Smooth muscle cell of the brain vasculature (primary cell): ENCODE measurements at regions not wholly inside any gene's neighbourhood (a gene's known extent, or its start where the extent isn't known, plus 50 kb on each side); places are given as distances from the start of the nearest gene placed in this dataset.
A peak's percentile ranks its signal among the peaks of the same experiment; 100 is the strongest.

ENCODE experiments used
- DNase-seq: peaks from one replicate; pipeline ENCODE4 v3.0.0-alpha.2; 2012; ENCODE audit warnings: low read depth, low spot score

DNA sequence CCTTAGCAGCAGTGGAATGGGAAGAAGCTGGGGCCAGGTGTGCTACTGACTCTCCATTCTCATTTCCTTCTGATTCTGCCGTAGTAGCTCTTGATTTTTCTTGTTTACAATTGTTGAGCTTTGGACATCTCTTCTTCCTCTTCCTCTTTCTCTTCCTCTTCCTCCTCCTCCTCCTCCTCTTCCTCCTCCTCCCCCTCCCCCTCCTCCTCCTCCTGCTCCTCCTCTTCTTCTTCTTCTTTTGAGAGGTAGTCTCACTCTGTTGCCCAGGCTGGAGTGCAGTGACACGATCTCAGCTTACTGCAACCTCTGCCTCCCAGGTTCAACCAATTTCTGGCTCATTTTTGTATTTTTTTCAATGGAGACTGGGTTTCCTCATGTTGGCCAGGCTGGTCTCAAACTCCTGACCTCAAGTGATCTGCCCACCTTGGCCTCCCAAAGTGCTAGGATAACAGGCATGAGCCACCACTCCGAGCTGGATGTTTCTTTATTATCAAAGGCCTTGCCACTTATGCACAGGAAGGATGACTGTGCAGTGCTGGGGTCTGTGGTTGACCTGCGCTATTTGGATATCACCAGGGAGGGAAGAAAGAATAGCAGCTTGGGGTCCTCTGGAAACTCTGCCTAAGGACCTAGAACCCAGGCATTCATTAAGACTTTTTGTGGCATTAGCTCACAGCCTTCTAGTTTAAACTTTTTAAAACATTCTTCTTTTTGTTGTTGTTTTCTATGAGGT is 127.8 kb upstream of the KCNJ16 start:
- DNase-seq = peak; percentile 65

DNA sequence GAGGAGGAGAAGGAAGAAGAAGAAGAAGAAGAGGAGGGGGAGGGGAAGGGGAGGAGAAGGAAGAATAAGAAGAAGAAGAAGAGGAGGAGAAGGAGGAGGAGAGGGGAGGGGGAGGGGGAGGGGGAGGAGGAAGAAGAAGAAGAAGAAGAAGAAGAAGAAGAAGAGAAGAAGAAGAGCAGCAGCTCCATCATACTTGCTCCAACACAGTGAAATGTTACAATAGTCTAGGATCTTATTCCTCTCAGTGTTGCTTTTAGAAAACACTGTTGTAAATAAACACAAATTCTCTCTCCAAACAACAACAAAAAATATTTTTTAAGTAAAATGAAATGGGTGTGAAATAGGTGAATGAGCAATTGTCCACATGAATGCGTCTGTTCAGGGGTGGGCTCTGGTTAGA is 126.6 kb upstream of the KCNJ16 start:
- no peak for DNase-seq

DNA sequence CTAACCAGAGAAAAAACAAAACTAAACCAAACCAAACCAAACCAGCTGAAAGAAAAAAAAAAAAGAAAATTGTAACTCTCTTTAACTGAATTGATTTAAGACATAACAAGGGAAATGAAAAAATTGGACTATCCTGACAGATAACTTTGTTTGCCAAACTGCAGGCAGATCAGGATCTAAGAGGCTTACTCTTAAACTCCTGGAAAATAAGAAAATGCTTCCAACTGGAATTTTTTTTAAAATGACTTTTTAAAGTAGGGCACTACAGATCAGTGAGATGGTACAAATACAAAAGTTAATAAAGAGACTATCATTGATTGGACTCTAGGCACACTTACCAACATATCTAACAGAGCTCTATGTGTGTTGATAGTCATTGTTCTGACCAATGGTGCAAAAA is 125.5 kb upstream of the KCNJ16 start:
- no peak for DNase-seq

DNA sequence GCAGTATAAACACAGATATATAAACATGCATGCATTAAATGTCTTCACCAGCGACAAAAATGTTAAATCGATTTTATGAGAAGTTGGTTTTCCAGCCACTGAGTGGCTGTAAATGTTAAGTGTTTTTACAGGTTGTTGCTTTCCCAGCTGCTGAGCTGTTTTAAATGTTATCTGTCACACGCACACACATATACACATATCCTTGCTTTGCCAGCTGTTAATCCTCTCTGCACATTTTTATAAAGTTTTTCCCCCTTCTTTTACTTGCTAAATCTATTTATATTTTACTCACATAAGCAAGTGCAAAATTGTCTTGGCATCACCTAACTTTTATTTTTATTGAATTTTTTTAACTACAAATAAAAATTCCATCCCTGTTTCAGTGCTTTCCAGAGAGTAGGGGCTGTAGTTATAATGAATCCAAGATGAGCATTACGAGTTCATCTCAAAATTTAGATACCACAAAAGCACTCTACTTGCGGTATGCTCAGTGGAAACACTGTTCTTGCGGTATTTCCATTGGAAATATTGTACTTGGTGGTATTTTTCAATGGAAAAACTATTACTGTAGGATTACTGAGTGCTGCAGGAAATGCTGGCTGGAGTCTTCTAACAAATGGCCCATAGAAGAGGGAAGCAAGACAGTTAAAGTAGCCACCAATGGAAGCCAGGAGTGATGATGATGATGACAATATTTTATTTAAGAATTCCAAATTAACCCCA is 124.9 kb upstream of the KCNJ16 start:
- DNase-seq = no peak

DNA sequence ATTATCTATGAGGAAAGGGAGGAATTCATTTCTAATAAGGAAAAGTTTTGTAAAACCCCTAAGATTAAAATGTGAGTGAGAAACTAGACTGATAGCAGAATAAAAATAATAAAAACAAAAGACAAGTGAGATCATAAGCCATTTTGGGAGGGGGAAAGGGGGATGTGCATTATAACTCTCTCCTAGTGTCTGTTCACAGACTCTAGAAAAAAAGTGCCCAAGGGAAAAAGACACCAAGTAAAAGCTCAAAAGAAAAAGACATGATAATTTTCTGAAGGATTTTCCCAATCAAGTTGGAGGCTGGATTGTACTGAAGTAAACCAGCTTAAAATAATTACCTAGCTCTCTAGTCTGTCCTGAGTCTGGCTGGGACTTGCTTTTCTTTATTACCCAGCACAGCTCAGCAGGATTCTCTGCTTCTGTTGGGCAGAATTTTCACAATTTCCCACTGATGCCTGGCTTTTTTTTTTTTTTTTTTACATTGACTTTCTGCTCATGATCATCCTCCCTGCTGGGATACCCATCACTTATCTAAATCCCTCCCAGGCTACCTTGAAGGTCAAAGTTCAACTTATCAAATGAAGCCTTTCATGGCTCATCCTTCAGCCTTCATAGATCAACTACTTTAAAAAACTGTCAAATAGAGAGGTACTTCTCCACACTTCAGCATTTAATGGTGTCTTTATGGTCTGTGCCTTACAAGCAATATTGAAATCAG is 124.2 kb upstream of the KCNJ16 start:
- no peak for DNase-seq

DNA sequence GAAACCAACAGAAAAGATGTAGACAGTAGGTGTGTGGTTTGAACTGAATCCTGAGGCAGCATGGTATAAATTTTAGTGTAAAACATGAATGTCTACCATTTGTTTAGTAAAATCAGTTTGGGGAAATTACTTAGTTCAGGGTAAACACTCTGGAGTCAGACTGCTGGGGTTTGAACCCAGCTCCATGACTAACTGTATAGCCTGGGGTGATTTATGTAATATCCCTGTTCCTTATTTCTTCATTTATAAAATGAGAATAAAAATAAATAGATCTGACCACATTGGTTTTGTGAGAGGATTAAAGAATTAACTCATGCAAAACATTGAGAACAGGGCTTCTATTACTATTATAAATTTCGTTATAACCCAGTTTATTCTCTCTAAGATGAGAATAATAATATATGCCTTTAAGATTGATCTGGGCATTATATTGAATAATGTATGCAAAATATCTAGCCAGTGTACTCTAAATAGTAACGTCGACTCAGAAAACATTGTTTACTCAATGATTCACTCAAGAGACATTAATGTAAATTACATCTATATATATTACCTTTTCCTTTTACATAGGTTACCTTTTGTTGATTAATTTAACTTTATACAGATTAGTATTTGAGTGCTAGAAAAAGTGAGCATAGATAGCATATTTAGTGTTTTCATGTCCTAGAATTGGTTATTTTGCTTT is 120.6 kb upstream of the KCNJ16 start:
- DNase-seq = no peak

DNA sequence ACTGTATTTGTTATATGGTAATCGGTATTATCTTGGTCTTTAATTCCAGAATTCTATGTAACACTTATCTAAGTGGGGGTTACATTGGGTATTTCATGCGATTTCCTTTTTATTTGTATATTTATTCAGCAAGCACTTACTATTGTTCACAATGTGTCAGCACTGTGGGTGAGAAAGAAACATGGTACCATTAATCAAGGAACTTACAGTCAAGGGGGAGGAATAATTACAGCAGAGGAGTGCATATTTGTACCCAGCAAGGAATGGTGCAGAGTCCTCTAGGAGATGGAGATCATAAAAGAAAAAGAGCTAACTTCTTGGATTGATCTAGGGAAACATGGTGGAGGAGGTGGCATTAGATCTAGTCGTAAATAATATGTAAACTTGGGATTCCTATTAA is 117.0 kb upstream of the KCNJ16 start:
- no peak for DNase-seq

DNA sequence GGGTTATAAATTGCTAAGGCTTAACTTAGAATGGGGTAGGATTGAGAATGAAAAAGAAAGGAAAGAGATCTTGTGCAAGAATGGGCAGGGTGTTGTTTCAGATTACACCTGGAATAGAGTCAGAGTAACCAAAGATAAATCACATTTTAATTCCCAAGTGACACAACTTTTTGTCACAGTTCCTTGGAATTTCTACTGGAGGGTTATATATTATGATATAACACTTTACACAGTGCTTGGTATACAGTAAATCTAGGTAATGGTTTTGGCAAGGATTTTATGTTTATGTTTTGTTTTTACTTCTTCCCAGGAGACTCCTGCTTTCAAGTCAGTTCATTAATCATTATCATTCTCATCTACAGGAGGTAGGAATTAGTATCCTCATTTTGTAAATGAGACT is 115.7 kb upstream of the KCNJ16 start:
- no peak for DNase-seq

DNA sequence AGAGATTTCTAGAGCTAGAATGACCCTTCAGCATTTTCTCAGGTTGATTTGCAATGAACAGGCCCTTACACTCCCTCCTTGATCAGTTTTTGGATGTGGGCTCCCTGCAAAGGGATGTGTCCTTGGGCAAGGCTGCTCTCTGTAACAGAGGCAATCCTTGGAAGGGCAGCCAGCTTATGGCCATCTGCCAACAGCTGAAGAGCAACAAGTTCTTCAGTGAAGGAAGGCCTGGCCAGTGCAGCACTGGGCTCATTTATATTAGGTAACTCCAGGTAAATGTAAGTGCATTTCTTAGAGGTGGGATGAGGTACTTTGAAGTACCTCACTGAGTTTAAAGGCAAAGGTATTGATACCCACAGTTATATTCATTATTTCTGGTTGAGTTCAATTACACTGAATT is 114.3 kb upstream of the KCNJ16 start:
- no peak for DNase-seq

DNA sequence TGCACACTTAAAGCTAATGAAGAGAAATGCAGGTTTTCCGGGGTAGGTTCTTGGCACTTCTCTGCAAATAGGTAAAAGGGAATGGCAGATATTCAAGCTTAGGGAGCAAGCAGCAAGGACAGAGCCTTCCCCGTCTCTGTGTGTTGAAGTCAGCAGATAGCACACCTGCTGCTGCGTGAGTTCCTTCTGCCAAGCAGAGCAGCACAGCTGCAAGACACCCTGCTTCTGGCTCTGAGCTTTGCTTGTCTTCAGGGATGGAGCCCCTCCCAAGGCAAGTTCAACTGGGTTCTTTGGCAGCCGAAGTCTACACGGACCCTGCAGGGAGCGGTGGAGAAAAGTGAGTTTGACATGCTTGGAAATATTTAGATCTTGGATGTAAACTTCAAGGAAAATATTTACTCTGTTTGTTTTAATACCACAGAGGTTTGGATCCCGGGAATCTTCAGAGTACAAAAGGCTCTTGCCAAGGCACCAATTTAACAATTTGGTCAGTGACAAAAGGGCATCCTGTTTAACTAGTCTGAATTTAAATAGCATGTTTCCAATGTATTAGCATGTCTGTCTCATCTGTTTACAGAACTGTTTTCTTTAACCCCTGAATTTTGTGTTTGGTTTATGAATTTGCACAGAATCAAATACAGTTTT is 113.4 kb upstream of the KCNJ16 start:
- peak; percentile 81 for DNase-seq

DNA sequence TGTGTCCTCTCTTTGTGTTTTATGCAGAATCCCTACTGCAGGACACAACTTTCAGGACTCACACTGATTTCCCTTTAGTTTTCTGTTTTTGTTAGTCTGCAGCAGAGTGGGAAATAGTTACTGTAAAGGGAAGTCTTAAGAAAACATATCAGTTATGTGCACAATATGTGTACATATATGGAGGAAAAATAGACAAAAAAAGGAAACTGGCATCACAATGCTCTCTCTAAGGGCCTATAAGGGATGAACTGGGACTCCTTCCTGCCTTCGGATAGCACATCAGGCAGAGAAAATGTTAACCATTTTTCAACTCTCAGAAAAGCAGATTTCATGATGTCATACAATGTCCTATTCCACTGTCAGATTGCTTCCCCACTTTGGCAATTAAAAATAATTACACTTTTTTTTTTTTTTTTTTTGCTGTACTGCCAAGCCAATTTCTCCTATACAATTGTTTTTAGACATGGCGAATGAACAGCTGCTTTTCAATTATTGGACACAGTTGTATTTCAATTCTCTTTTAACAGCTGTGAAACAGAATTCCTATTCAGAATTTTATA is 112.5 kb upstream of the KCNJ16 start:
- no peak for DNase-seq

DNA sequence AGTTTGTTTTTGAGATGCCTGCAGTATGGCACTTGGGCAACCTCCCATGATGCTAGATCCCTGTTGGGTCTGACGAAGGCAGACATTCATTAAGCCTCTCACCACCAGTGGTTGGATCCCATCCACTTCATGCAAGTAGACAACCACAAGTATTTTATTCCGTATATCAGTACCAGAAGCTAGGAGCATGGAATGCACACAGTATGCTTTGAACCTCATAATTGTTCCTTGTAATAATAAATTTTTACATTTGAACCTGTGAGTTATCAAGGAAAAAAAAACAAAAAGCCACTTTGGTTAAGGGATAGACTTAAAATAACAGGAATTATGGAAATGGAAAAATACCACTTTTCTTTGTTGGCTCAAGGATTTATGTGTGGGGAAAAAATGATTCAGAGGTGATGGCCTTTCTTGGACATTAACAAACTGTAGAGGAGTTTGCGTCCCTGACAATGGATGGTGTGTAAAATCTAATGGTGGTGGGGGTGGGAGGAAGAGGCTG is 107.1 kb upstream of the KCNJ16 start:
- DNase-seq = peak; percentile 84

DNA sequence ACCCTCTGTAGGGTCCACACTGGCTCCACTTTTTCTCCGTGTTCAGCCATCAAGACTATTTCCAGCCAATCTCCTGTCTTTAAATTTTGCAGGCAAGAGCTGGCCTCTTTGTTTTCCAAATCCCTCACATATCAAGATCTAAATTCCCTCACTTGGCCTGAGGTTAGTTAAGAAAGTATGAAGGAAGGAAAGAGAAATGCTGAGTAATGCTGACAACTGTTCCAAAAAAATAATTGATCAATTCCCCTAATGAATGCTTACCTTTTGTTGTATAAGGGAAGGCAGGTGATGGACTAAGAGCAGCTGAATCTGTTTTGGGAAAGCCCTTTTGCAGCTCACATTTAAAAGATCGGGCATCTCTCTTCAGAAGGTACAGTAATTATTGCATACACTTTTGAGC is 105.1 kb upstream of the KCNJ16 start:
- no peak for DNase-seq

DNA sequence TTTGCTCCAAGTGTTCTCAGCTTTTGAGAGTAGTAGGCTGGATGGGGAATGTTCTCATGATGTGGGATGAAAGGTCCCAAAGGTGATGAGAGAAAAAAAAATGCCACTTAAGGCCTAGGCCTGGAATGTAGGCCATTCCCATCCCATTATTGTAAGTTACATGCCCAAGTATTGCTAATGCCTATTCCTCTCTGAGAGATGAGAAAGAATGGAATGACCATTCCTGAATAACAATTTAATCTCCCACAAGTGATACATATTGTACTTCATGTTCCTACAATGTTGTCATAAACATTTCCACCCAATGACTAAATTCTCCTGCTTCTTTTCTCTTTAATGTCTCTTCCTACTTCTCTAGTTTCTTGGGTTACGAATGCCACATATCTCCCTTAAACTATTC is 102.8 kb upstream of the KCNJ16 start:
- DNase-seq = no peak

DNA sequence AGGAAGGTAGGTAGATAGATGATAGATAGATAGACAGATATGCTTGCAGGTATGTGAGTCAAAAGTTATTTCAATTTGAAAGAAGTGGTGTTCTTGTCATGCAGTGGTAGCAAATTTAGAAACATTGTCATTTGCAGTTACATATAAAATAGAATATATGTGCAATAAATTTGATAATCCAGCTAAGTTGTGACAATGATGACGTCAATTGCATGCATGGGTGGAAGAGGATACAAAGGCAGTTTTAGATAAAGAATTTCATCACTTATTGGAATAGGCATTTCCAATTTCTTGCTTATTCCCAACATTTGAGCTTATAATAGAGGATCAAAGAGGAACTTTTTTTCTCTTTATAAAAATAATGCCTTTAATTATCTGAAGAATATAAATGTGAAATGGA is 99.2 kb upstream of the KCNJ16 start:
- DNase-seq = no peak

DNA sequence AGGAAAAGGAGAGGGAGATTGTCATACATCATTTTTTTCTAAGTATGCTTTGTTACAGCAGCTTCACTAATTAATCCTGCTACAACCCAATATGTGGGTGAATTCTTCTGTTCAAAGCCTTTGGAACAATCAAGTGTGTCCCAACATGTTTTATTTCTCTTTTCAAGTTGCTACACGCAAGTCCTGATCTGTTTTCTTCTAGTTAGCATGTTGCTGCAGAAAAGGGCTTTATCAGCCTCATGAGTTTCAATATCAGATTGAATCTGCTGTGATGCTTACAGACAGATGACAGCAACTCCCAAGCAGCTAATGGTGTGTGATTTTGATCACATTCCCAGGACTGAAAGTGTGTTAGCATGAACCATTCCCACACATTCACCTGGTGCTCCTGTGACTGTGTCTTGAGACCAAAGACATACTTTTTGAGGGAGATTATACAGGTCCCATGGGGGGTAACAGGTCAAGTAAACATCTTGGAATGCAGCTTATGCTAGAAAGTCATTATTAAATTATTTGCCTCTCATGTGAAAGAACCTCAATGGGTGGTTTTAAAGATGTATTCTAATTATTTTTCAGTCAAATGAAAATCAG is 96.9 kb upstream of the KCNJ16 start:
- no peak for DNase-seq

DNA sequence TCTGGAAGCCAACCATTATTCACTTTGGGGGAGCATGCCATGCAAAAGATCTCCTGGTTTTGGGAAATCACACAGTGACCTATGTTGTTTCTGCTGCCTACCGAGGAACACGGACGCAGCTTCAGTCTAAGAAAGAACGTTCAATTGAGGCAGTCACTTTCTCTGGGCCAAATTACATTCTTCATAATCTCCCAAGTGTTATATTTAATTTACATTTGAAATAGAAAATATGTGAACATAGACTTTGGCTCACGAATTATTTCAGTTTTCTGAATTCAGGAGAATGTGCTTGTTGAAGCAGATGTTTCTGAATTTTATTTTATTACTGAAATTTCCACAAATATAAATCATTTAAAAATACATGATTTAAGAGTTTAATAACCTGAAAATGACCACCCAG is 93.6 kb upstream of the KCNJ16 start:
- no peak for DNase-seq

DNA sequence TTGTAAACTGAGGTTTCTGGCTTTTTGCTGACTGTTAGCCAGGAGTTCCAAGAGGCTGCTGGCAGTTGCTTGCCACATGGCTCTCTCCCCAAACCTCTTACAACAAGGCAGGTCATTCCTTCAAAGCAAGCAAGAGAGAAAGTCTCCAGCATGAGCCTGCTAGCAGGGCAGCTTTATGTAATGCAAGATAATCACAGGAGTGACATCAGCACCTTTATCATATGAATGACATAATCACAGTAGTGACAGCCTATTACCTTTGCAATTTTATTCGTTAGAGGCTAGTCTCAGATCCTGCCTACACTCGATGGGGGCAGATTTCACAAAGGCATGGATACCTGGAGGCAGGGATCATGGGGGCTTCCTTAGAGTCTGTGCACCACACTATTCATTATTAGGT is 79.5 kb upstream of the KCNJ16 start:
- no peak for DNase-seq

DNA sequence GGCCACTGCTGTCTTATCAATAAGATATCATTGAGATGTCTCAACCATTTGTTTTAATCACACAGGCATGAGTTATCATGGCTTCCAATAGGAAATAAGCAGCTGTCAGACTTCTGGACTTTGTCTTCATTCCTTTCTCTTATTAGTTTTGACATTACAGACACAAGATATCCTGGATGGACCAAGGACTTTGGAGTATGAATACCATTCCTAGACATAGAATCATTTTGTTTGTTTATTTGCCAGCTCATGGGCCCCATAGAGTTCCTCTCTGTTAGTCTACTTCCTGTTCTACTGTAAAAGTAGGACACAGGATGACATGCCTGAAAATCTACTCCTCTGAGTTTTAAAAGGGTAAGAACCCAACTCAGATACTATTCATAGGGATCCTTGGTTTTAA is 77.7 kb upstream of the KCNJ16 start:
- DNase-seq = peak; percentile 23

DNA sequence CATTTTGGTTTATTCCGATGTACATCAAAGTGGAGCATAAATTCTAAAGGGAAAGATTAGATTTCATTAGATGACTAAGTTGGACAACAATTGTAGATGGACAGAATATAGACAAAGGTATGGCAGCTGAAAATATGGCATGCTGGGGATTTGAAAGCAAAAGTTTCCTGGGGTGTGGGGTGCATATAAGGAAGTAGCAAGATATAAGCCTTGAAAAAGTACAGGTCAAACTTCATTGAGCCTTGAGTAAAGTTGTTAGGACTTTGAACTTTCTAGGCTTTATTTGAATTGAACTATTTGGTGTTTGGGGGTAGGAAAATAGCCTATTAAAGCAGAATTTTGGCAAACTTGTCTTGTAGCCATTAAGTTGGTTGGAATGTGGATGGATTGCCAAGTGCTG is 75.8 kb upstream of the KCNJ16 start:
- no peak for DNase-seq

DNA sequence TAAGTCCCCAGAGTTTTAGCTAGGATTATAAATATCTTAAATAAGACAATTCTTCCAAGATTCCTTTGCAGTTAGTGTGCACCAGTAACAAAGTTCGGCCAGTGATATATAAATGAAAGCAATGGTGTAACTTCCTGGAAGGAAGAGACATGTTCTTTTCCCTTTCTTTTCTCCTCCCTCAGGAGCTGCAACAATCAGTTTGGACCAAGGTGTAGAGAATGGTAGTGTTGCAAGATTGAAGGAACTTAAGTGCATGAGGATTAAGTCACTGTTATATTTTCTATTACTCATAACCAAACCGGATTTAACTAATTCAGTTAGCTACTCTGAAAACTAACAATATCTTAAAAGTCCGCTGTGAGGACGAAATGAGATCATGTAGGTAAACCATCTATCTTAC is 68.9 kb upstream of the KCNJ16 start:
- no peak for DNase-seq
